Stimulated activated naive CD8-positive, alpha-beta T cell treated with anti-CD3 and anti-CD28 coated beads, Interleukin-15, Interleukin-2, amounts not matched to agents 100 ng/mL and 50 ng/mL, for 24 hours (primary cell): ENCODE measurements at regions not wholly inside any gene's neighbourhood (a gene's known extent, or its start where the extent isn't known, plus 50 kb on each side); places are given as distances from the start of the nearest gene placed in this dataset.

ENCODE experiments used
- H3K27ac Mint-ChIP-seq: one replicate; pipeline ENCODE4 v1.8.0; 2021; ENCODE audit warnings: mild to moderate bottlenecking, mixed read lengths
- H3K27me3 Mint-ChIP-seq: one replicate; pipeline ENCODE4 v1.8.0; 2021; ENCODE audit warnings: mixed read lengths
- H3K36me3 Mint-ChIP-seq: one replicate; pipeline ENCODE4 v1.8.0; 2021; ENCODE audit warnings: low read depth, mixed read lengths
- H3K4me1 Mint-ChIP-seq: one replicate; pipeline ENCODE4 v1.8.0; 2021; ENCODE audit warnings: low read depth, mixed read lengths
- H3K4me3 Mint-ChIP-seq: one replicate; pipeline ENCODE4 v1.8.0; 2021; ENCODE audit warnings: mild to moderate bottlenecking, mixed read lengths
- H3K9me3 Mint-ChIP-seq: one replicate; pipeline ENCODE4 v1.8.0; 2021; ENCODE audit warnings: mixed read lengths

GRCh38 chr10:78316451-78316931 lies 282.8 kb downstream of the RPS24 start:
- Mint-ChIP-seq H3K9me3 (no peaks in the 10 kb centered on the region), H3K4me3 (no peak overlapping the region), H3K36me3 (no peaks in the 10 kb centered on the region), H3K4me1 (no peaks in the 10 kb centered on the region), H3K27me3 (no peaks in the 10 kb centered on the region), H3K27ac (no peak overlapping the region)

GRCh38 chr10:78318305-78318704 lies 284.6 kb downstream of the RPS24 start:
- Mint-ChIP-seq H3K27ac (no peak overlapping the region), H3K36me3 (no peaks in the 10 kb centered on the region), H3K4me1 (no peaks in the 10 kb centered on the region), H3K4me3 (no peak overlapping the region), H3K9me3 (no peaks in the 10 kb centered on the region), H3K27me3 (no peaks in the 10 kb centered on the region)

GRCh38 chr10:78319371-78319770 lies 285.7 kb downstream of the RPS24 start:
- Mint-ChIP-seq H3K4me1 (no peaks in the 10 kb centered on the region), H3K36me3 (no peaks in the 10 kb centered on the region), H3K4me3 (no peak overlapping the region), H3K27me3 (no peaks in the 10 kb centered on the region), H3K9me3 (no peaks in the 10 kb centered on the region), H3K27ac (no peak overlapping the region)

GRCh38 chr10:78319841-78320240 lies 286.2 kb downstream of the RPS24 start:
- Mint-ChIP-seq H3K27me3 (no peaks in the 10 kb centered on the region), H3K4me3 (no peak overlapping the region), H3K9me3 (no peaks in the 10 kb centered on the region), H3K27ac (no peak overlapping the region), H3K36me3 (peaks cover under 1% of the 10 kb centered on the region), H3K4me1 (no peaks in the 10 kb centered on the region)

GRCh38 chr10:78320506-78320905 lies 286.8 kb downstream of the RPS24 start:
- peaks cover 6% of the 10 kb centered on the region for H3K9me3 Mint-ChIP-seq
- H3K27me3 Mint-ChIP-seq: peaks cover 4% of the 10 kb centered on the region
- no peak overlapping the region for H3K4me3 Mint-ChIP-seq
- H3K4me1 Mint-ChIP-seq: no peaks in the 10 kb centered on the region
- peaks cover 6% of the 10 kb centered on the region for H3K36me3 Mint-ChIP-seq
- peak overlapping the region; percentile 4 for H3K27ac Mint-ChIP-seq

GRCh38 chr10:78321000-78321399 lies 287.3 kb downstream of the RPS24 start:
- H3K4me1 Mint-ChIP-seq: no peaks in the 10 kb centered on the region
- peaks cover 10% of the 10 kb centered on the region for H3K9me3 Mint-ChIP-seq
- H3K27ac Mint-ChIP-seq: no peak overlapping the region
- H3K4me3 Mint-ChIP-seq: no peak overlapping the region
- H3K36me3 Mint-ChIP-seq: peaks cover 7% of the 10 kb centered on the region
- peaks cover 4% of the 10 kb centered on the region for H3K27me3 Mint-ChIP-seq

GRCh38 chr10:78321500-78321899 lies 287.8 kb downstream of the RPS24 start:
- H3K9me3 Mint-ChIP-seq: peaks cover 15% of the 10 kb centered on the region
- H3K27me3 Mint-ChIP-seq: peaks cover 7% of the 10 kb centered on the region
- peaks cover 12% of the 10 kb centered on the region for H3K36me3 Mint-ChIP-seq
- H3K4me3 Mint-ChIP-seq: no peak overlapping the region
- no peaks in the 10 kb centered on the region for H3K4me1 Mint-ChIP-seq
- H3K27ac Mint-ChIP-seq: no peak overlapping the region

GRCh38 chr10:78326372-78326771 lies 292.7 kb downstream of the RPS24 start:
- H3K36me3 Mint-ChIP-seq: peaks cover 15% of the 10 kb centered on the region
- H3K4me3 Mint-ChIP-seq: no peak overlapping the region
- peaks cover 26% of the 10 kb centered on the region for H3K9me3 Mint-ChIP-seq
- H3K4me1 Mint-ChIP-seq: no peaks in the 10 kb centered on the region
- peaks cover 17% of the 10 kb centered on the region for H3K27me3 Mint-ChIP-seq
- no peak overlapping the region for H3K27ac Mint-ChIP-seq

- H3K27ac Mint-ChIP-seq: no peak overlapping the region
- H3K27me3 Mint-ChIP-seq: peaks cover 18% of the 10 kb centered on the region
- H3K4me1 Mint-ChIP-seq: no peaks in the 10 kb centered on the region
- peaks cover 15% of the 10 kb centered on the region for H3K36me3 Mint-ChIP-seq
- H3K4me3 Mint-ChIP-seq: no peak overlapping the region
- H3K9me3 Mint-ChIP-seq: peaks cover 26% of the 10 kb centered on the region
Observed at GRCh38 chr10:78327778-78328591, 294.3 kb downstream of the RPS24 start.

- Mint-ChIP-seq H3K4me3 (no peak overlapping the region), H3K9me3 (peaks cover 26% of the 10 kb centered on the region), H3K27ac (no peak overlapping the region), H3K4me1 (no peaks in the 10 kb centered on the region), H3K27me3 (peaks cover 18% of the 10 kb centered on the region), H3K36me3 (peaks cover 15% of the 10 kb centered on the region)
Observed at GRCh38 chr10:78328592-78329404, 295.1 kb downstream of the RPS24 start.

- H3K9me3 Mint-ChIP-seq: peaks cover 17% of the 10 kb centered on the region
- peaks cover 9% of the 10 kb centered on the region for H3K36me3 Mint-ChIP-seq
- peaks cover 14% of the 10 kb centered on the region for H3K27me3 Mint-ChIP-seq
- H3K4me1 Mint-ChIP-seq: no peaks in the 10 kb centered on the region
- H3K4me3 Mint-ChIP-seq: no peak overlapping the region
- H3K27ac Mint-ChIP-seq: no peak overlapping the region
Observed at GRCh38 chr10:78330884-78331283, 297.2 kb downstream of the RPS24 start.

GRCh38 chr10:78331391-78331922 lies 297.8 kb downstream of the RPS24 start:
- Mint-ChIP-seq H3K4me1 (no peaks in the 10 kb centered on the region), H3K27ac (no peak overlapping the region), H3K27me3 (peaks cover 11% of the 10 kb centered on the region), H3K36me3 (peaks cover 3% of the 10 kb centered on the region), H3K9me3 (peaks cover 12% of the 10 kb centered on the region), H3K4me3 (no peak overlapping the region)

- H3K27ac Mint-ChIP-seq: no peak overlapping the region
- H3K4me1 Mint-ChIP-seq: no peaks in the 10 kb centered on the region
- H3K27me3 Mint-ChIP-seq: peaks cover 9% of the 10 kb centered on the region
- no peak overlapping the region for H3K4me3 Mint-ChIP-seq
- H3K9me3 Mint-ChIP-seq: peaks cover 8% of the 10 kb centered on the region
- no peaks in the 10 kb centered on the region for H3K36me3 Mint-ChIP-seq
Observed at GRCh38 chr10:78332012-78332411, 298.3 kb downstream of the RPS24 start.

- Mint-ChIP-seq H3K9me3 (peaks cover 3% of the 10 kb centered on the region), H3K36me3 (no peaks in the 10 kb centered on the region), H3K4me3 (no peak overlapping the region), H3K4me1 (no peaks in the 10 kb centered on the region), H3K27me3 (peaks cover 9% of the 10 kb centered on the region), H3K27ac (no peak overlapping the region)
Observed at GRCh38 chr10:78332657-78333056, 299.0 kb downstream of the RPS24 start.
